Liver (tissue), 8 donors: ENCODE measurements at regions not wholly inside any gene's neighbourhood (a gene's known extent, or its start where the extent isn't known, plus 50 kb on each side); places are given as distances from the start of the nearest gene placed in this dataset.

Experiments used
- DNase-seq: peaks from one replicate; pipeline ENCODE4 v3.0.0-alpha.2; 2017; ENCODE audit warnings: low spot score
- H3K27ac ChIP-seq, 2 donors: one replicate each; pipeline ENCODE4 v1.7.0; 2013; ENCODE audit warnings: inconsistent platforms in 2 of 2, low read length in 2 of 2, control low read depth in 1 of 2, low read depth in 1 of 2, mild to moderate bottlenecking in 1 of 2
- H3K27me3 ChIP-seq, 4 donors: one replicate each; pipeline versions ENCODE4 v1.6.1 to v1.7.0; 2013; ENCODE audit warnings: low read length in 3 of 4, inconsistent platforms in 1 of 4, mild to moderate bottlenecking in 1 of 4, moderate library complexity in 1 of 4; ENCODE audit not compliant: control insufficient read depth in 4 of 4, insufficient read depth in 4 of 4
- H3K36me3 ChIP-seq, 4 donors: one replicate each; pipeline versions ENCODE4 v1.6.1 to v1.7.0; 2013; ENCODE audit warnings: low read length in 3 of 4, mild to moderate bottlenecking in 3 of 4, low read depth in 1 of 4, moderate library complexity in 1 of 4; ENCODE audit not compliant: control insufficient read depth in 4 of 4, insufficient read depth in 3 of 4
- H3K4me1 ChIP-seq, 4 donors: one replicate each; pipeline versions ENCODE4 v1.6.1 to v1.7.0; 2013; ENCODE audit warnings: low read length in 3 of 4, mild to moderate bottlenecking in 3 of 4, moderate library complexity in 1 of 4; ENCODE audit not compliant: control insufficient read depth in 4 of 4, insufficient read depth in 4 of 4
- H3K4me3 ChIP-seq, 3 donors: one replicate each; pipeline versions ENCODE4 v1.6.1 to v1.7.0; 2013; ENCODE audit warnings: low read length in 3 of 3, control low read depth in 1 of 3, low read depth in 1 of 3, mild to moderate bottlenecking in 1 of 3
- H3K9ac ChIP-seq, 2 donors: one replicate each; pipeline ENCODE4 v1.7.0; 2013; ENCODE audit warnings: low read length in 2 of 2, mild to moderate bottlenecking in 2 of 2, moderate library complexity in 2 of 2, control low read depth in 1 of 2, low read depth in 1 of 2
- H3K9me3 ChIP-seq, 4 donors: one replicate each; pipeline versions ENCODE4 v1.6.1 to v1.7.0; 2013; ENCODE audit warnings: low read length in 3 of 4; ENCODE audit not compliant: control insufficient read depth in 4 of 4
- ATF3 ChIP-seq: IDR thresholded peaks from 2 replicates; pipeline ENCODE4 v1.6.1; 2016; ENCODE audit warnings: antibody characterized with exemption
- CTCF ChIP-seq: fragments of 150-350 bp; IDR thresholded peaks from 2 replicates; pipeline ENCODE4 v1.5.1; 2017; ENCODE audit warnings: improper control_type of control experiment, low read depth, low read length; ENCODE audit not compliant: missing input control
- EGR1 ChIP-seq, 2 donors: IDR thresholded peaks; 2 replicates each; pipeline ENCODE4 v1.6.1; 2016 to 2018; ENCODE audit warnings: antibody characterized with exemption in 2 of 2, low read depth in 2 of 2
- FOXA1 ChIP-seq: IDR thresholded peaks from 2 replicates; pipeline ENCODE4 v1.6.1; 2016; ENCODE audit warnings: antibody characterized with exemption
- FOXA2 ChIP-seq: IDR thresholded peaks from 2 replicates; pipeline ENCODE4 v1.6.1; 2016; ENCODE audit warnings: antibody characterized with exemption
- GABPA ChIP-seq, 2 donors: IDR thresholded peaks in 1 of 2; conservative IDR thresholded peaks in 1 of 2; 2 replicates each; pipeline ENCODE4 v1.6.1; 2016; ENCODE audit warnings: antibody characterized with exemption in 2 of 2, mild to moderate bottlenecking in 1 of 2, moderate library complexity in 1 of 2
- HNF4A ChIP-seq, 2 donors: conservative IDR thresholded peaks; 2 replicates each; pipeline ENCODE4 v1.6.1; 2016; ENCODE audit warnings: antibody characterized with exemption in 2 of 2, mild to moderate bottlenecking in 2 of 2
- HNF4G ChIP-seq: IDR thresholded peaks from 2 replicates; pipeline ENCODE4 v1.6.1; 2016; ENCODE audit warnings: antibody characterized with exemption
- JUND ChIP-seq, 2 donors: IDR thresholded peaks; 2 replicates each; pipeline ENCODE4 v1.6.1; 2016; ENCODE audit warnings: antibody characterized with exemption in 2 of 2
- MAX ChIP-seq: IDR thresholded peaks from 2 replicates; pipeline ENCODE4 v1.6.1; 2016; ENCODE audit warnings: antibody characterized with exemption
- NR2F2 ChIP-seq: IDR thresholded peaks from 2 replicates; pipeline ENCODE4 v1.6.1; 2016; ENCODE audit warnings: antibody characterized with exemption
- RAD21 ChIP-seq, 2 donors: IDR thresholded peaks; 2 replicates each; pipeline ENCODE4 v1.6.1; 2016; ENCODE audit warnings: antibody characterized with exemption in 2 of 2, mild to moderate bottlenecking in 2 of 2
- RXRA ChIP-seq, 2 donors: IDR thresholded peaks; 2 replicates each; pipeline ENCODE4 v1.6.1; 2017 to 2018; ENCODE audit warnings: antibody characterized with exemption in 2 of 2, mild to moderate bottlenecking in 1 of 2
- SP1 ChIP-seq: IDR thresholded peaks from 2 replicates; pipeline ENCODE4 v1.6.1; 2018; ENCODE audit warnings: antibody characterized with exemption, mild to moderate bottlenecking
- TAF1 ChIP-seq: conservative IDR thresholded peaks from 2 replicates; pipeline ENCODE4 v1.6.1; 2016; ENCODE audit warnings: antibody characterized with exemption, mild to moderate bottlenecking
- YY1 ChIP-seq: IDR thresholded peaks from 2 replicates; pipeline ENCODE4 v1.6.1; 2016; ENCODE audit warnings: antibody characterized with exemption, mild to moderate bottlenecking
- WGBS: extraction: QIAGEN DNeasy Blood & Tissue Kit; methylation state at CpG from one replicate; pipeline ENCODE4 v1.1.7; 2013; 5-methylcytosine and 5-hydroxymethylcytosine counted together
- TF ChIP-seq, protein P1 (sequence below): IDR thresholded peaks from 2 replicates; pipeline ENCODE4 v1.6.1; 2016; ENCODE audit warnings: antibody characterized with exemption
- TF ChIP-seq, protein P2 (sequence below): IDR thresholded peaks from 2 replicates; pipeline ENCODE4 v1.6.1; 2016; ENCODE audit warnings: antibody characterized with exemption, mild to moderate bottlenecking
- donor health status: healthy.
- donor health status: healthy.
- donor health status: healthy.
- donor health status: healthy.
- donor health status: healthy.

DNA sequence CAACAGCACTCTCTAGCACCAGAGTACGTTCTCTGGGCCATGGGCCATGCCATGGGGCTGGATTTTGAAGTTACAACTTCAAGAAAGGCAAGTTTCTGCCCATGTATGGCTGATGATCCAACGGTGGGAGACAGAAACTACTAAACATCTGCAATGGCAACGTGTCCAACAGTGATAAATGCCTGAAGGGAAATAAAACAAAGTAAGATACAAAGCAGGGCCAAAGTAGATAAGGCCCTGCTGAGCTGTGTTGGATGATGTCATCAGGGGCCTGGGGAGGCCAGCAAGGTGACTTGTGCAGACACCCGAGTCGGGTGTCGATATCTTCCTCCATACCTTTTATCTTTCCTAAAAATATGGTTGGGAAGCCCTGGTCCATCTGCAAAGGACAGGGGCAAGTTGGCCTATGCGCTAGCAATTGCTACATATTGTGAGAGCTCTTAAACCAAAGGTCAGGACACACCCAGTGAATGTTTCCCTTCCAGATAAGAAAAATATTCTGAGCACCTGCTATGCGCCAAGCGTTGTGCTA, 487.2 kb downstream of the MN1 start:
- H3K27me3 ChIP-seq: peaks cover 0 to 6% (median 2%) of the 10 kb centered on the region in 4 donors
- TF ChIP-seq EGR1 (IDR thresholded peaks at IDR 0.05; ENCODE audit: low read depth in 2 of 2) (no peak), SP1 (no peak), FOXA2 (no peak), JUND (IDR thresholded peaks at IDR 0.05) (no peak), RXRA (IDR thresholded peaks at IDR 0.05) (no peak), NR2F2 (no peak), FOXA1 (no peak), GABPA (IDR thresholded peaks at IDR 0.05 in 1 of 2, conservative IDR thresholded peaks at IDR 0.05 in 1 of 2) (no peak), CTCF (no peak), TAF1 (no peak), HNF4A (conservative IDR thresholded peaks at IDR 0.05) (no peak), YY1 (no peak), MAX (no peak), RAD21 (IDR thresholded peaks at IDR 0.05) (no peak), HNF4G (no peak), ATF3 (no peak)
- TF ChIP-seq, protein P1, sequence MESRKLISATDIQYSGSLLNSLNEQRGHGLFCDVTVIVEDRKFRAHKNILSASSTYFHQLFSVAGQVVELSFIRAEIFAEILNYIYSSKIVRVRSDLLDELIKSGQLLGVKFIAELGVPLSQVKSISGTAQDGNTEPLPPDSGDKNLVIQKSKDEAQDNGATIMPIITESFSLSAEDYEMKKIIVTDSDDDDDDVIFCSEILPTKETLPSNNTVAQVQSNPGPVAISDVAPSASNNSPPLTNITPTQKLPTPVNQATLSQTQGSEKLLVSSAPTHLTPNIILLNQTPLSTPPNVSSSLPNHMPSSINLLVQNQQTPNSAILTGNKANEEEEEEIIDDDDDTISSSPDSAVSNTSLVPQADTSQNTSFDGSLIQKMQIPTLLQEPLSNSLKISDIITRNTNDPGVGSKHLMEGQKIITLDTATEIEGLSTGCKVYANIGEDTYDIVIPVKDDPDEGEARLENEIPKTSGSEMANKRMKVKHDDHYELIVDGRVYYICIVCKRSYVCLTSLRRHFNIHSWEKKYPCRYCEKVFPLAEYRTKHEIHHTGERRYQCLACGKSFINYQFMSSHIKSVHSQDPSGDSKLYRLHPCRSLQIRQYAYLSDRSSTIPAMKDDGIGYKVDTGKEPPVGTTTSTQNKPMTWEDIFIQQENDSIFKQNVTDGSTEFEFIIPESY: no peak
- TF ChIP-seq, protein P2, sequence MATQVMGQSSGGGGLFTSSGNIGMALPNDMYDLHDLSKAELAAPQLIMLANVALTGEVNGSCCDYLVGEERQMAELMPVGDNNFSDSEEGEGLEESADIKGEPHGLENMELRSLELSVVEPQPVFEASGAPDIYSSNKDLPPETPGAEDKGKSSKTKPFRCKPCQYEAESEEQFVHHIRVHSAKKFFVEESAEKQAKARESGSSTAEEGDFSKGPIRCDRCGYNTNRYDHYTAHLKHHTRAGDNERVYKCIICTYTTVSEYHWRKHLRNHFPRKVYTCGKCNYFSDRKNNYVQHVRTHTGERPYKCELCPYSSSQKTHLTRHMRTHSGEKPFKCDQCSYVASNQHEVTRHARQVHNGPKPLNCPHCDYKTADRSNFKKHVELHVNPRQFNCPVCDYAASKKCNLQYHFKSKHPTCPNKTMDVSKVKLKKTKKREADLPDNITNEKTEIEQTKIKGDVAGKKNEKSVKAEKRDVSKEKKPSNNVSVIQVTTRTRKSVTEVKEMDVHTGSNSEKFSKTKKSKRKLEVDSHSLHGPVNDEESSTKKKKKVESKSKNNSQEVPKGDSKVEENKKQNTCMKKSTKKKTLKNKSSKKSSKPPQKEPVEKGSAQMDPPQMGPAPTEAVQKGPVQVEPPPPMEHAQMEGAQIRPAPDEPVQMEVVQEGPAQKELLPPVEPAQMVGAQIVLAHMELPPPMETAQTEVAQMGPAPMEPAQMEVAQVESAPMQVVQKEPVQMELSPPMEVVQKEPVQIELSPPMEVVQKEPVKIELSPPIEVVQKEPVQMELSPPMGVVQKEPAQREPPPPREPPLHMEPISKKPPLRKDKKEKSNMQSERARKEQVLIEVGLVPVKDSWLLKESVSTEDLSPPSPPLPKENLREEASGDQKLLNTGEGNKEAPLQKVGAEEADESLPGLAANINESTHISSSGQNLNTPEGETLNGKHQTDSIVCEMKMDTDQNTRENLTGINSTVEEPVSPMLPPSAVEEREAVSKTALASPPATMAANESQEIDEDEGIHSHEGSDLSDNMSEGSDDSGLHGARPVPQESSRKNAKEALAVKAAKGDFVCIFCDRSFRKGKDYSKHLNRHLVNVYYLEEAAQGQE: no peak
- no peaks in the 10 kb centered on the region for H3K36me3 ChIP-seq
- no peak overlapping the region for H3K4me3 ChIP-seq
- no peak for DNase-seq
- H3K4me1 ChIP-seq: peaks cover 0 to 3% (median 0%) of the 10 kb centered on the region in 4 donors
- no peak overlapping the region for H3K9ac ChIP-seq
- H3K9me3 ChIP-seq: peaks cover 0 to 6% (median 1%) of the 10 kb centered on the region in 4 donors
- no peak overlapping the region for H3K27ac ChIP-seq
- 70% methylated on average over 9 of the region's 9 CpGs for WGBS
